ENCODE measurements at regions not wholly inside any gene's neighbourhood (a gene's known extent, or its start where the extent isn't known, plus 50 kb on each side); places are given as distances from the start of the nearest gene placed in this dataset.

DNA sequence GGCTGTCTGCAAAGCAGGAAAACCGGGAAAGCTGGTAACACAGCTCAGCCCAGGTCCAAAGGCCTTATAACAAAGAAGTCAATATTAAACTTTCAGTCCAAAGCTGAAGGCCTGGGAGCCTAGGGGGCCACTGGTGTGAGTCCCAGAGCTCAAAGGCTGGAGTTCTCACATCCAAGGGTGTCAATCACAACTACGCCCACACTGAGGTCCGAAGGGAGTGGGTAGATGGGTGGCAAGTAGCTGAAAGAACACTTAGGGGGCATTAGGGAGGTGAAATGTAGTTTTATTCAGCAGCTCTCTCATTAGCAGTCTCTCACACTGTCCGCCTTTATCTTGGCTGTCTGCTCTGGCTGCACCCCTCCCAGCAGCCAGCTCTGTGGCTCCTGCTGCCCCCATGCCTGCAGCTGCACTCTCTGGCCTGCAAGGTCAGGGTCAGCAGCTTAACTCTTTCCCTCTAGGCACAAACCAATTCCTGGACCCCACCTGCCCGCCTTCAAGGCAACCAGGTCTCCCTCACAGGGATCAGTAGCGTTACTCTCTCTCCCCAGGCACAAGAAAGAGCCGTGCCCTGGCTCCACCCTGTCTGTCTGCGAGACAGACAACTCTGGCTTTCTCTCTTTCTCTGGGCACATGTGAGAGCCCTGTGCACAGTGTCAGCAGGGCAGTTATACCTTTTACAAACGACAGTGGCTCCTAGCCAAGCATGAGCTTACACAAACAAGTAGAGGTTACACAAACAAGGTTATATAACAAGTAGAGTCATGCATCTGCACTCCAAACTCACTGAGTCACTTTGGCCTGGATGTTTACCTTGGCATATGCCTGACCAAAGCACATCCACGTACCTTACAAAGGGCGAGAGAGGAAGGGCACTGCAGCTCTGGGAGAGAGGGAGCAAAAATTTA lies 249.4 kb upstream of the PCDH20 start (continued):
- TF ChIP-seq, protein P1, sequence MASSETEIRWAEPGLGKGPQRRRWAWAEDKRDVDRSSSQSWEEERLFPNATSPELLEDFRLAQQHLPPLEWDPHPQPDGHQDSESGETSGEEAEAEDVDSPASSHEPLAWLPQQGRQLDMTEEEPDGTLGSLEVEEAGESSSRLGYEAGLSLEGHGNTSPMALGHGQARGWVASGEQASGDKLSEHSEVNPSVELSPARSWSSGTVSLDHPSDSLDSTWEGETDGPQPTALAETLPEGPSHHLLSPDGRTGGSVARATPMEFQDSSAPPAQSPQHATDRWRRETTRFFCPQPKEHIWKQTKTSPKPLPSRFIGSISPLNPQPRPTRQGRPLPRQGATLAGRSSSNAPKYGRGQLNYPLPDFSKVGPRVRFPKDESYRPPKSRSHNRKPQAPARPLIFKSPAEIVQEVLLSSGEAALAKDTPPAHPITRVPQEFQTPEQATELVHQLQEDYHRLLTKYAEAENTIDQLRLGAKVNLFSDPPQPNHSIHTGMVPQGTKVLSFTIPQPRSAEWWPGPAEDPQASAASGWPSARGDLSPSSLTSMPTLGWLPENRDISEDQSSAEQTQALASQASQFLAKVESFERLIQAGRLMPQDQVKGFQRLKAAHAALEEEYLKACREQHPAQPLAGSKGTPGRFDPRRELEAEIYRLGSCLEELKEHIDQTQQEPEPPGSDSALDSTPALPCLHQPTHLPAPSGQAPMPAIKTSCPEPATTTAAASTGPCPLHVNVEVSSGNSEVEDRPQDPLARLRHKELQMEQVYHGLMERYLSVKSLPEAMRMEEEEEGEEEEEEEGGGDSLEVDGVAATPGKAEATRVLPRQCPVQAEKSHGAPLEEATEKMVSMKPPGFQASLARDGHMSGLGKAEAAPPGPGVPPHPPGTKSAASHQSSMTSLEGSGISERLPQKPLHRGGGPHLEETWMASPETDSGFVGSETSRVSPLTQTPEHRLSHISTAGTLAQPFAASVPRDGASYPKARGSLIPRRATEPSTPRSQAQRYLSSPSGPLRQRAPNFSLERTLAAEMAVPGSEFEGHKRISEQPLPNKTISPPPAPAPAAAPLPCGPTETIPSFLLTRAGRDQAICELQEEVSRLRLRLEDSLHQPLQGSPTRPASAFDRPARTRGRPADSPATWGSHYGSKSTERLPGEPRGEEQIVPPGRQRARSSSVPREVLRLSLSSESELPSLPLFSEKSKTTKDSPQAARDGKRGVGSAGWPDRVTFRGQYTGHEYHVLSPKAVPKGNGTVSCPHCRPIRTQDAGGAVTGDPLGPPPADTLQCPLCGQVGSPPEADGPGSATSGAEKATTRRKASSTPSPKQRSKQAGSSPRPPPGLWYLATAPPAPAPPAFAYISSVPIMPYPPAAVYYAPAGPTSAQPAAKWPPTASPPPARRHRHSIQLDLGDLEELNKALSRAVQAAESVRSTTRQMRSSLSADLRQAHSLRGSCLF (CRISPR knock-in tag; IDR thresholded peaks at IDR 0.05; ENCODE audit: borderline replicate concordance), result no peak
- TF ChIP-seq BHLHE40 (IDR thresholded peaks at IDR 0.05; ENCODE audit: low read length) (peak; percentile 37; the same call in 1 of the 2 replicates), MAFF (IDR thresholded peaks at IDR 0.05; ENCODE audit: low read depth, low read length) (peak; percentile 51; the same call in 1 of the 2 replicates), ZNF331 (CRISPR knock-in tag; IDR thresholded peaks at IDR 0.05) (peak; percentile 74; the same call in 1 of the 2 replicates), ZSCAN25 (CRISPR knock-in tag; IDR thresholded peaks at IDR 0.05) (peak; percentile 72; the same call in 1 of the 2 replicates), NFE2 (CRISPR knock-in tag; IDR thresholded peaks at IDR 0.05) (peak; percentile 59; the same call in 1 of the 2 replicates), ZFP36L1 (CRISPR knock-in tag; IDR thresholded peaks at IDR 0.05) (peak; percentile 81; the same call in 1 of the 2 replicates), BRCA1 (CRISPR knock-in tag; IDR thresholded peaks at IDR 0.05) (no peak), NR2F1 (CRISPR knock-in tag; IDR thresholded peaks at IDR 0.05) (peak; percentile 79 to 93), MYC (CRISPR knock-in tag; IDR thresholded peaks at IDR 0.05; ENCODE audit: borderline replicate concordance) (peak; percentile 51; the same call in 1 of the 2 replicates), RFX3 (CRISPR knock-in tag; IDR thresholded peaks at IDR 0.05) (no peak), DPF2 (CRISPR knock-in tag; IDR thresholded peaks at IDR 0.05; ENCODE audit: borderline replicate concordance, low read depth) (peak; percentile 92), ERF (CRISPR knock-in tag; IDR thresholded peaks at IDR 0.05) (peak; percentile 88), ZNF441 (CRISPR knock-in tag; IDR thresholded peaks at IDR 0.05; ENCODE audit: borderline replicate concordance) (peak; percentile 71; the same call in 1 of the 2 replicates), SP5 (CRISPR knock-in tag; IDR thresholded peaks at IDR 0.05; ENCODE audit: borderline replicate concordance, low read depth) (peak; percentile 63; the same call in 1 of the 2 replicates)
- TF ChIP-seq, protein P2, sequence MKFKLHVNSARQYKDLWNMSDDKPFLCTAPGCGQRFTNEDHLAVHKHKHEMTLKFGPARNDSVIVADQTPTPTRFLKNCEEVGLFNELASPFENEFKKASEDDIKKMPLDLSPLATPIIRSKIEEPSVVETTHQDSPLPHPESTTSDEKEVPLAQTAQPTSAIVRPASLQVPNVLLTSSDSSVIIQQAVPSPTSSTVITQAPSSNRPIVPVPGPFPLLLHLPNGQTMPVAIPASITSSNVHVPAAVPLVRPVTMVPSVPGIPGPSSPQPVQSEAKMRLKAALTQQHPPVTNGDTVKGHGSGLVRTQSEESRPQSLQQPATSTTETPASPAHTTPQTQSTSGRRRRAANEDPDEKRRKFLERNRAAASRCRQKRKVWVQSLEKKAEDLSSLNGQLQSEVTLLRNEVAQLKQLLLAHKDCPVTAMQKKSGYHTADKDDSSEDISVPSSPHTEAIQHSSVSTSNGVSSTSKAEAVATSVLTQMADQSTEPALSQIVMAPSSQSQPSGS (CRISPR knock-in tag; IDR thresholded peaks at IDR 0.05), result peak; percentile 76; the same call in 1 of the 2 replicates
- TF ChIP-seq, protein P3, sequence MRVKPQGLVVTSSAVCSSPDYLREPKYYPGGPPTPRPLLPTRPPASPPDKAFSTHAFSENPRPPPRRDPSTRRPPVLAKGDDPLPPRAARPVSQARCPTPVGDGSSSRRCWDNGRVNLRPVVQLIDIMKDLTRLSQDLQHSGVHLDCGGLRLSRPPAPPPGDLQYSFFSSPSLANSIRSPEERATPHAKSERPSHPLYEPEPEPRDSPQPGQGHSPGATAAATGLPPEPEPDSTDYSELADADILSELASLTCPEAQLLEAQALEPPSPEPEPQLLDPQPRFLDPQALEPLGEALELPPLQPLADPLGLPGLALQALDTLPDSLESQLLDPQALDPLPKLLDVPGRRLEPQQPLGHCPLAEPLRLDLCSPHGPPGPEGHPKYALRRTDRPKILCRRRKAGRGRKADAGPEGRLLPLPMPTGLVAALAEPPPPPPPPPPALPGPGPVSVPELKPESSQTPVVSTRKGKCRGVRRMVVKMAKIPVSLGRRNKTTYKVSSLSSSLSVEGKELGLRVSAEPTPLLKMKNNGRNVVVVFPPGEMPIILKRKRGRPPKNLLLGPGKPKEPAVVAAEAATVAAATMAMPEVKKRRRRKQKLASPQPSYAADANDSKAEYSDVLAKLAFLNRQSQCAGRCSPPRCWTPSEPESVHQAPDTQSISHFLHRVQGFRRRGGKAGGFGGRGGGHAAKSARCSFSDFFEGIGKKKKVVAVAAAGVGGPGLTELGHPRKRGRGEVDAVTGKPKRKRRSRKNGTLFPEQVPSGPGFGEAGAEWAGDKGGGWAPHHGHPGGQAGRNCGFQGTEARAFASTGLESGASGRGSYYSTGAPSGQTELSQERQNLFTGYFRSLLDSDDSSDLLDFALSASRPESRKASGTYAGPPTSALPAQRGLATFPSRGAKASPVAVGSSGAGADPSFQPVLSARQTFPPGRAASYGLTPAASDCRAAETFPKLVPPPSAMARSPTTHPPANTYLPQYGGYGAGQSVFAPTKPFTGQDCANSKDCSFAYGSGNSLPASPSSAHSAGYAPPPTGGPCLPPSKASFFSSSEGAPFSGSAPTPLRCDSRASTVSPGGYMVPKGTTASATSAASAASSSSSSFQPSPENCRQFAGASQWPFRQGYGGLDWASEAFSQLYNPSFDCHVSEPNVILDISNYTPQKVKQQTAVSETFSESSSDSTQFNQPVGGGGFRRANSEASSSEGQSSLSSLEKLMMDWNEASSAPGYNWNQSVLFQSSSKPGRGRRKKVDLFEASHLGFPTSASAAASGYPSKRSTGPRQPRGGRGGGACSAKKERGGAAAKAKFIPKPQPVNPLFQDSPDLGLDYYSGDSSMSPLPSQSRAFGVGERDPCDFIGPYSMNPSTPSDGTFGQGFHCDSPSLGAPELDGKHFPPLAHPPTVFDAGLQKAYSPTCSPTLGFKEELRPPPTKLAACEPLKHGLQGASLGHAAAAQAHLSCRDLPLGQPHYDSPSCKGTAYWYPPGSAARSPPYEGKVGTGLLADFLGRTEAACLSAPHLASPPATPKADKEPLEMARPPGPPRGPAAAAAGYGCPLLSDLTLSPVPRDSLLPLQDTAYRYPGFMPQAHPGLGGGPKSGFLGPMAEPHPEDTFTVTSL (CRISPR knock-in tag; IDR thresholded peaks at IDR 0.05; ENCODE audit: borderline replicate concordance), result peak; percentile 87; the same call in 1 of the 2 replicates
